HCT116 (cell line): ENCODE measurements at regions not wholly inside any gene's neighbourhood (a gene's known extent, or its start where the extent isn't known, plus 50 kb on each side); places are given as distances from the start of the nearest gene placed in this dataset.
A peak's percentile ranks its signal among the peaks of the same experiment; 100 is the strongest.

Experiments used
- ATAC-seq: fragments of 200-7000 bp; cut with Tn5 transposase; 2 replicates; pipeline ENCODE4 v1.9.1; 2020; ENCODE audit warnings: mild to moderate bottlenecking, moderate library complexity
- BruUV-seq: library from RNA; stranded (reverse); fragments of 400-500 nt; replicated peaks from 2 replicates; lab custom pipeline; 2021; lab: Mats Ljungman, UMichigan
- CTCF ChIA-PET: fragments of 300-600 bp; sonication (Branson Sonifier 250); formaldehyde crosslinking; loops from one replicate; lab custom pipeline; 2021; ENCODE audit warnings: antibody characterized with exemption; lab: Charles Lee
- POLR2A ChIA-PET: fragments of 300-600, 350-600 bp; sonication (Branson Sonifier 250); formaldehyde crosslinking; loops from one replicate; lab custom pipeline; 2021; ENCODE audit warnings: antibody characterized with exemption; lab: Charles Lee
- RAD21 ChIA-PET, 2 experiments: fragments of 300-600 bp; sonication (Branson Sonifier 250); formaldehyde crosslinking; loops; one replicate each; lab custom pipeline; 2023; ENCODE audit warnings: low total read pairs in 2 of 2; ENCODE audit not compliant: uncharacterized antibody in 2 of 2, unreplicated experiment in 2 of 2, low non-redundant PET in 1 of 2; lab: Charles Lee
- DNase-seq: peaks from one replicate; pipeline ENCODE4 v3.0.0-alpha.2; 2010; ENCODE audit warnings: low read depth, low spot score
- H2AFZ ChIP-seq: fragments of 200-600 bp; shearing (Covaris generic), sonication (generic); 2 replicates; pipeline ENCODE4 v1.6.1; 2017; ENCODE audit warnings: low read depth, mixed run types, mixed read lengths, antibody characterized with exemption, low read length; ENCODE audit not compliant: poor library complexity, severe bottlenecking
- H3K27ac ChIP-seq: 2 replicates; pipeline ENCODE4 v1.5.1; 2012; ENCODE audit warnings: low read depth, low read length
- H3K27me3 ChIP-seq: fragments of 200-600 bp; sonication (generic); 2 replicates; pipeline ENCODE4 v1.6.1; 2016; ENCODE audit warnings: mixed run types, low read length, mixed read lengths; ENCODE audit not compliant: insufficient read depth
- H3K36me3 ChIP-seq, 2 experiments: fragments of 200-500 bp in 1 of 2; fragments of 200-600 bp in 1 of 2; sonication (Bioruptor generic) in 1 of 2; sonication (generic) in 1 of 2; 2 replicates each; pipeline versions ENCODE4 v1.5.1 to v1.6.1; 2014 to 2016; ENCODE audit warnings: low read length in 2 of 2, inconsistent platforms in 1 of 2, mixed read lengths in 1 of 2, mixed run types in 1 of 2; ENCODE audit not compliant: insufficient read depth in 2 of 2, control insufficient read depth in 1 of 2
- H3K4me1 ChIP-seq, 2 experiments: fragments of 200-600 bp in 1 of 2; sonication (generic) in 1 of 2; 2 replicates each; pipeline versions ENCODE4 v1.5.1 to v1.6.1; 2012 to 2017; ENCODE audit warnings: low read length in 2 of 2, inconsistent platforms in 1 of 2, mild to moderate bottlenecking in 1 of 2, mixed read lengths in 1 of 2, mixed run types in 1 of 2, moderate library complexity in 1 of 2; ENCODE audit not compliant: insufficient read depth in 2 of 2, control insufficient read depth in 1 of 2
- H3K4me2 ChIP-seq: fragments of 200-600 bp; sonication (generic); 2 replicates; pipeline ENCODE4 v1.6.1; 2017; ENCODE audit warnings: mixed run types, low read length, mixed read lengths
- H3K4me3 ChIP-seq, 2 experiments: fragments of 200-600 bp in 1 of 2; sonication (generic) in 1 of 2; replicated peaks in 1 of 2; 2 replicates each; pipeline ENCODE4 v1.5.1; 2011 to 2016; ENCODE audit warnings: low read length in 2 of 2, control low read depth in 1 of 2, low read depth in 1 of 2, mild to moderate bottlenecking in 1 of 2, mixed read lengths in 1 of 2, mixed run types in 1 of 2
- H3K79me2 ChIP-seq: fragments of 200-600 bp; sonication (generic); 2 replicates; pipeline ENCODE4 v1.6.1; 2017; ENCODE audit warnings: mild to moderate bottlenecking, mixed run types, low read length, moderate library complexity, mixed read lengths; ENCODE audit not compliant: insufficient read depth
- H3K9ac ChIP-seq: fragments of 200-600 bp; sonication (generic); 2 replicates; pipeline ENCODE4 v1.6.1; 2016; ENCODE audit warnings: low read length, mixed read lengths
- H3K9me2 ChIP-seq: fragments of 200-600 bp; sonication (generic), shearing (Covaris generic); 2 replicates; pipeline ENCODE4 v1.6.1; 2017; ENCODE audit warnings: mixed run types, mild to moderate bottlenecking, moderate library complexity; ENCODE audit not compliant: insufficient read depth
- H3K9me3 ChIP-seq, 2 experiments: fragments of 200-500 bp in 1 of 2; fragments of 200-600 bp in 1 of 2; sonication (Bioruptor generic) in 1 of 2; sonication (generic) in 1 of 2; 2 replicates each; pipeline ENCODE4 v1.6.1; 2014 to 2017; ENCODE audit warnings: low read length in 2 of 2, mixed read lengths in 2 of 2, inconsistent platforms in 1 of 2, low read depth in 1 of 2, mild to moderate bottlenecking in 1 of 2, mixed run types in 1 of 2, moderate library complexity in 1 of 2; ENCODE audit not compliant: control insufficient read depth in 1 of 2, insufficient read depth in 1 of 2
- H4K20me1 ChIP-seq: fragments of 200-600 bp; sonication (generic), shearing (Covaris generic); 2 replicates; pipeline ENCODE4 v1.6.1; 2017; ENCODE audit warnings: mixed run types, mild to moderate bottlenecking, moderate library complexity; ENCODE audit not compliant: insufficient read depth
- ATF3 ChIP-seq: IDR thresholded peaks from 2 replicates; pipeline ENCODE4 v1.6.1; 2012
- CBX3 ChIP-seq: IDR thresholded peaks from 2 replicates; pipeline ENCODE4 v1.6.1; 2012; ENCODE audit warnings: low read depth
- CEBPB ChIP-seq: IDR thresholded peaks from 2 replicates; pipeline ENCODE4 v1.6.1; 2012; ENCODE audit warnings: low read depth
- CTCF ChIP-seq, 3 experiments: fragments of 200-600 bp in 1 of 3; sonication (generic) in 1 of 3; IDR thresholded peaks in 2 of 3; conservative IDR thresholded peaks in 1 of 3; 2 replicates each; pipeline ENCODE4 v1.5.1; 2012 to 2017; ENCODE audit warnings: low read depth in 2 of 3, low read length in 2 of 3, antibody characterized with exemption in 1 of 3, borderline replicate concordance in 1 of 3, control low read depth in 1 of 3, mild to moderate bottlenecking in 1 of 3, mixed read lengths in 1 of 3, mixed run types in 1 of 3, moderate library complexity in 1 of 3; ENCODE audit not compliant: insufficient read depth in 1 of 3
- FOSL1 ChIP-seq: IDR thresholded peaks from 2 replicates; pipeline ENCODE4 v1.6.1; 2012; ENCODE audit warnings: low read depth
- JUND ChIP-seq: IDR thresholded peaks from 2 replicates; pipeline ENCODE4 v1.6.1; 2012
- POLR2A ChIP-seq: IDR thresholded peaks from 2 replicates; pipeline ENCODE4 v1.7.0; 2011; ENCODE audit warnings: borderline replicate concordance; ENCODE audit not compliant: insufficient read depth, insufficient read length; ENCODE audit errors: extremely low read depth
- SP1 ChIP-seq: IDR thresholded peaks from 2 replicates; pipeline ENCODE4 v1.6.1; 2012; ENCODE audit warnings: low read depth
- SRF ChIP-seq: IDR thresholded peaks from 2 replicates; pipeline ENCODE4 v1.6.1; 2012; ENCODE audit warnings: low read depth
- YY1 ChIP-seq: IDR thresholded peaks from 2 replicates; pipeline ENCODE4 v1.6.1; 2011; ENCODE audit warnings: low read length, low read depth, moderate library complexity, mild to moderate bottlenecking; ENCODE audit not compliant: insufficient replicate concordance; ENCODE audit errors: extremely low read depth
- intact Hi-C: fragments of 100-400 bp; cut with micrococcal nuclease; formaldehyde crosslinking; loops from 2 replicates; pipeline ENCODE4 v1.10.0; 2022

GRCh38 chr12:5177731-5178130 lies 134.1 kb downstream of the KCNA5 start:
- Histone ChIP-seq H3K27me3 (no peaks in the 10 kb centered on the region), H3K4me3 (peak overlapping the region in 1 of 2 experiments; percentile 24; a peak in 2 of 4 replicates), H3K4me1 (peaks cover 35 to 48% of the 10 kb centered on the region in 2 experiments), H3K79me2 (no peaks in the 10 kb centered on the region), H4K20me1 (no peaks in the 10 kb centered on the region), H3K9me2 (no peaks in the 10 kb centered on the region), H3K9ac (peak overlapping the region; percentile 2; the same call in 1 of the 2 replicates), H3K4me2 (peak overlapping the region; percentile 66), H3K9me3 (no peaks in the 10 kb centered on the region), H2AFZ (no peak overlapping the region), H3K27ac (peak overlapping the region; percentile 63; the same call in 1 of the 2 replicates), H3K36me3 (peaks cover 0 to 2% of the 10 kb centered on the region in 2 experiments; a peak in 1 of 4 replicates)
- intact Hi-C loops = loop anchor here (10.0 kb wide), 2 partner anchors 627 to 927 kb away; no protein-coding TSS in a partner anchor
- peak; percentile 48 for DNase-seq
- POLR2A ChIA-PET = no interaction called here
- no TSS peak for BruUV-seq
- RAD21 ChIA-PET = no interaction called here
- CTCF ChIA-PET = interaction anchor here (0.6 to 0.9 kb wide), 2 partner anchors 261 to 568 kb away, joined by 3 read pairs; no protein-coding TSS in a partner anchor
- ATAC-seq = peak; percentile 83
- peak; percentile 88 for TF ChIP-seq FOSL1
- TF ChIP-seq SP1 = peak; percentile 64
- TF ChIP-seq ATF3 = no peak
- no peak for TF ChIP-seq CTCF (IDR thresholded peaks at IDR 0.05 in 2 of 3, conservative IDR thresholded peaks at IDR 0.05 in 1 of 3; ENCODE audit: borderline replicate concordance in 1 of 3, insufficient read depth in 1 of 3, low read depth in 2 of 3, low read length in 2 of 3)
- no peak for TF ChIP-seq POLR2A
- peak; percentile 76 for TF ChIP-seq JUND
- TF ChIP-seq YY1 = no peak
- TF ChIP-seq SRF = peak; percentile 34; the same call in 1 of the 2 replicates
- TF ChIP-seq CEBPB = 0 out of 2 replicates have a peak, but pooled peaks have one; percentile 29
- TF ChIP-seq CBX3 = peak; percentile 71; the same call in 1 of the 2 replicates
